WTC11 (cell line): ENCODE measurements at regions not wholly inside any gene's neighbourhood (a gene's known extent, or its start where the extent isn't known, plus 50 kb on each side); places are given as distances from the start of the nearest gene placed in this dataset.

Experiments
- ATAC-seq: fragments of 200-7000 bp; cut with Tn5 transposase; 2 replicates; pipeline ENCODE4 v1.10.0; 2021; ENCODE audit warnings: mild to moderate bottlenecking, moderate library complexity
- CTCF ChIA-PET: fragments of 300-600 bp; sonication (Branson Sonifier 250); formaldehyde crosslinking; loops from one replicate; lab custom pipeline; 2021; ENCODE audit warnings: antibody characterized with exemption; lab: Charles Lee
- POLR2A ChIA-PET: fragments of 350-600 bp; sonication (Branson Sonifier 250); formaldehyde crosslinking; loops from one replicate; lab custom pipeline; 2021; ENCODE audit warnings: antibody characterized with exemption; lab: Charles Lee
- DNase-seq: peaks from one replicate; pipeline ENCODE4 v3.0.0; 2021; ENCODE audit warnings: low spot score
- H3K27ac Mint-ChIP-seq: 2 replicates; pipeline ENCODE4 v1.8.0; 2021; ENCODE audit warnings: mixed read lengths
- H3K27me3 Mint-ChIP-seq: 2 replicates; pipeline ENCODE4 v1.8.0; 2021; ENCODE audit warnings: low read depth, mild to moderate bottlenecking, moderate library complexity, mixed read lengths
- H3K36me3 Mint-ChIP-seq: 2 replicates; pipeline ENCODE4 v1.8.0; 2021; ENCODE audit warnings: mixed read lengths
- H3K4me1 Mint-ChIP-seq: 2 replicates; pipeline ENCODE4 v1.8.0; 2022; ENCODE audit warnings: mixed read lengths
- H3K4me3 Mint-ChIP-seq: 2 replicates; pipeline ENCODE4 v1.8.0; 2021; ENCODE audit warnings: mild to moderate bottlenecking, moderate library complexity, mixed read lengths
- H3K9me3 Mint-ChIP-seq: 2 replicates; pipeline ENCODE4 v1.8.0; 2021; ENCODE audit warnings: mixed read lengths
- AR ChIP-seq: fragments of 250-450 bp; sonication (Bioruptor Pico); IDR thresholded peaks from 2 replicates; pipeline ENCODE4 v1.9.0; 2021; ENCODE audit warnings: mild to moderate bottlenecking
- ARID4B ChIP-seq: sonication (generic); formaldehyde crosslinking; IDR thresholded peaks from 2 replicates; pipeline ENCODE4 v1.8.0; 2023; ENCODE audit warnings: missing genetic modification reagents, mild to moderate bottlenecking, borderline replicate concordance
- ATF1 ChIP-seq: sonication (generic); formaldehyde crosslinking; IDR thresholded peaks from 2 replicates; pipeline ENCODE4 v1.8.1; 2023; ENCODE audit warnings: mild to moderate bottlenecking, moderate library complexity, missing genetic modification reagents
- EMX1 ChIP-seq: fragments of 250-450 bp; sonication (Bioruptor Pico); IDR thresholded peaks from 2 replicates; pipeline ENCODE4 v1.8.0; 2021; ENCODE audit warnings: mild to moderate bottlenecking
- FOXP1 ChIP-seq: sonication (generic); formaldehyde crosslinking; IDR thresholded peaks from 2 replicates; pipeline ENCODE4 v1.8.0; 2022; ENCODE audit warnings: missing genetic modification reagents, mild to moderate bottlenecking, moderate library complexity, borderline replicate concordance
- FOXP4 ChIP-seq: sonication (generic); formaldehyde crosslinking; IDR thresholded peaks from 2 replicates; pipeline ENCODE4 v1.8.0; 2022; ENCODE audit warnings: mild to moderate bottlenecking, missing genetic modification reagents
- IRF2 ChIP-seq: sonication (generic); formaldehyde crosslinking; IDR thresholded peaks from 2 replicates; pipeline ENCODE4 v1.8.0; 2022; ENCODE audit warnings: low read depth, missing genetic modification reagents, borderline replicate concordance
- MXD4 ChIP-seq: fragments of 250-450 bp; sonication (Bioruptor Pico); IDR thresholded peaks from 2 replicates; pipeline ENCODE4 v1.8.0; 2021; ENCODE audit warnings: mild to moderate bottlenecking, moderate library complexity, borderline replicate concordance
- NR1H2 ChIP-seq: sonication (generic); formaldehyde crosslinking; IDR thresholded peaks from 2 replicates; pipeline ENCODE4 v1.9.0; 2021; ENCODE audit warnings: mild to moderate bottlenecking, moderate library complexity, missing genetic modification reagents
- OVOL2 ChIP-seq: fragments of 250-450 bp; sonication (Bioruptor Pico); IDR thresholded peaks from 2 replicates; pipeline ENCODE4 v1.9.0; 2021; ENCODE audit warnings: mild to moderate bottlenecking, borderline replicate concordance
- PREB ChIP-seq: sonication (generic); formaldehyde crosslinking; IDR thresholded peaks from 2 replicates; pipeline ENCODE4 v1.8.1; 2022; ENCODE audit warnings: mild to moderate bottlenecking, missing genetic modification reagents, moderate library complexity, borderline replicate concordance
- RELA ChIP-seq: sonication (generic); formaldehyde crosslinking; IDR thresholded peaks from 2 replicates; pipeline ENCODE4 v1.8.1; 2022; ENCODE audit warnings: missing genetic modification reagents, mild to moderate bottlenecking, borderline replicate concordance
- SMAD4 ChIP-seq: sonication (generic); formaldehyde crosslinking; IDR thresholded peaks from 2 replicates; pipeline ENCODE4 v1.8.0; 2022; ENCODE audit warnings: mild to moderate bottlenecking, missing genetic modification reagents
- SP1 ChIP-seq: sonication (generic); formaldehyde crosslinking; conservative IDR thresholded peaks from 2 replicates; pipeline ENCODE4 v1.8.1; 2022; ENCODE audit warnings: missing genetic modification reagents
- ZNF423 ChIP-seq: fragments of 250-450 bp; sonication (Bioruptor Pico); IDR thresholded peaks from 2 replicates; pipeline ENCODE4 v2.1.2; 2022; ENCODE audit warnings: mild to moderate bottlenecking, moderate library complexity
- ZNF671 ChIP-seq: fragments of 250-450 bp; sonication (Bioruptor Pico); IDR thresholded peaks from 2 replicates; pipeline ENCODE4 v1.8.0; 2021; ENCODE audit warnings: mild to moderate bottlenecking

GRCh38 chr13:78035500-78035899 lies 116.9 kb upstream of the EDNRB start:
- H3K27me3 Mint-ChIP-seq, result no peaks in the 10 kb centered on the region
- ChIA-PET CTCF (no interaction called here), POLR2A (no interaction called here)
- no peak overlapping the region for H3K27ac Mint-ChIP-seq
- DNase-seq (no peak), ATAC-seq (no peak)
- TF ChIP-seq OVOL2, result no peak
- no peak for TF ChIP-seq MXD4 (CRISPR knock-in tag)
- peaks cover 4% of the 10 kb centered on the region; the same call in 1 of the 2 replicates for H3K4me1 Mint-ChIP-seq
- H3K36me3 Mint-ChIP-seq, result no peaks in the 10 kb centered on the region
- no peak overlapping the region for H3K4me3 Mint-ChIP-seq
- H3K9me3 Mint-ChIP-seq, result no peaks in the 10 kb centered on the region

GRCh38 chr13:78033509-78033908 lies 114.9 kb upstream of the EDNRB start:
- Mint-ChIP-seq H3K27ac (no peak overlapping the region), H3K4me3 (no peak overlapping the region), H3K36me3 (no peaks in the 10 kb centered on the region), H3K27me3 (no peaks in the 10 kb centered on the region; the same call in 1 of the 2 replicates), H3K9me3 (no peaks in the 10 kb centered on the region), H3K4me1 (peaks cover 6% of the 10 kb centered on the region; the same call in 1 of the 2 replicates)
- no peak for TF ChIP-seq FOXP4 (CRISPR knock-in tag)
- TF ChIP-seq RELA (CRISPR knock-in tag), result no peak
- no peak for TF ChIP-seq ARID4B (CRISPR knock-in tag)
- TF ChIP-seq IRF2, result no peak
- TF ChIP-seq FOXP1 (CRISPR knock-in tag), result no peak
- no peak for TF ChIP-seq ZNF423
- no peak for TF ChIP-seq SMAD4 (CRISPR knock-in tag)
- DNase-seq (no peak), ATAC-seq (no peak)
- ChIA-PET POLR2A (no interaction called here), CTCF (no interaction called here)

GRCh38 chr13:78032132-78032531 lies 113.5 kb upstream of the EDNRB start:
- H3K27ac Mint-ChIP-seq, result no peak overlapping the region
- no peaks in the 10 kb centered on the region for H3K36me3 Mint-ChIP-seq
- ATAC-seq (no peak), DNase-seq (no peak)
- no peak for TF ChIP-seq ZNF671
- no peak for TF ChIP-seq NR1H2 (CRISPR knock-in tag)
- TF ChIP-seq ATF1 (CRISPR knock-in tag), result no peak
- no peak for TF ChIP-seq EMX1
- TF ChIP-seq PREB, result no peak
- TF ChIP-seq AR (CRISPR knock-in tag), result no peak
- no peak for TF ChIP-seq SP1 (CRISPR knock-in tag)
- H3K4me1 Mint-ChIP-seq, result peaks cover 6% of the 10 kb centered on the region; the same call in 1 of the 2 replicates
- ChIA-PET CTCF (no interaction called here), POLR2A (interaction anchor here (0.6 to 0.7 kb wide), 2 partner anchors 138 to 1218 kb away, joined by 4 read pairs; no protein-coding TSS in a partner anchor)
- H3K27me3 Mint-ChIP-seq, result no peaks in the 10 kb centered on the region; the same call in 1 of the 2 replicates
- no peaks in the 10 kb centered on the region for H3K9me3 Mint-ChIP-seq
- H3K4me3 Mint-ChIP-seq, result no peak overlapping the region
